Thymus (tissue), 11 donors: ENCODE measurements at regions not wholly inside any gene's neighbourhood (a gene's known extent, or its start where the extent isn't known, plus 50 kb on each side); places are given as distances from the start of the nearest gene placed in this dataset.
"Not testable (repeated sequence)": the region's sequence is repeated elsewhere in the genome, so short reads cannot be mapped to it uniquely, and the experiment has no call there.

Experiments
- DNase-seq, 9 donors: peaks; one replicate each; pipeline ENCODE4 v3.0.0-alpha.2; 2013; ENCODE audit warnings: low spot score in 9 of 9, low read depth in 6 of 9, missing footprints in 1 of 9
- H3K27ac ChIP-seq, 2 donors: one replicate each; pipeline ENCODE4 v1.5.1; 2013; ENCODE audit warnings: control low read depth in 1 of 2, low read depth in 1 of 2, low read length in 1 of 2, mild to moderate bottlenecking in 1 of 2, moderate library complexity in 1 of 2
- H3K27me3 ChIP-seq, 2 donors: one replicate each; pipeline ENCODE4 v1.5.1; 2013; ENCODE audit warnings: low read length in 1 of 2; ENCODE audit not compliant: control insufficient read depth in 2 of 2, insufficient read depth in 1 of 2
- H3K36me3 ChIP-seq, 2 donors: one replicate each; pipeline ENCODE4 v1.5.1; 2013; ENCODE audit warnings: low read length in 1 of 2, mild to moderate bottlenecking in 1 of 2, moderate library complexity in 1 of 2; ENCODE audit not compliant: control insufficient read depth in 2 of 2, insufficient read depth in 2 of 2
- H3K4me1 ChIP-seq, 2 donors: one replicate each; pipeline ENCODE4 v1.5.1; 2013; ENCODE audit warnings: low read length in 2 of 2; ENCODE audit not compliant: control insufficient read depth in 2 of 2, insufficient read depth in 2 of 2
- H3K4me3 ChIP-seq, 2 donors: one replicate each; pipeline ENCODE4 v1.5.1; 2013; ENCODE audit warnings: low read length in 2 of 2, control low read depth in 1 of 2, mild to moderate bottlenecking in 1 of 2
- H3K9me3 ChIP-seq, 2 donors: one replicate each; pipeline ENCODE4 v1.5.1; 2013; ENCODE audit warnings: low read length in 1 of 2, mild to moderate bottlenecking in 1 of 2; ENCODE audit not compliant: control insufficient read depth in 2 of 2, insufficient read depth in 1 of 2
- WGBS: extraction: QIAGEN DNeasy Blood & Tissue Kit; methylation state at CpG from one replicate; pipeline ENCODE4 v1.1.7; 2013; 5-methylcytosine and 5-hydroxymethylcytosine counted together
- donor health status: healthy.

GRCh38 chr2:131832917-131833316 lies 305.2 kb downstream of the CCDC74A start:
- H3K36me3 ChIP-seq, H3K4me1 ChIP-seq, H3K27ac ChIP-seq, H3K4me3 ChIP-seq, H3K27me3 ChIP-seq: not testable (repeated sequence)
- WGBS: 45% methylated on average over 3 of the region's 4 CpGs
- peak in 1 of 9 donors; percentile 4 for DNase-seq
- peaks cover 2 to 11% of the 10 kb centered on the region in 2 donors for H3K9me3 ChIP-seq

- H3K36me3 ChIP-seq, H3K9me3 ChIP-seq, H3K4me3 ChIP-seq, H3K27ac ChIP-seq, H3K27me3 ChIP-seq, H3K4me1 ChIP-seq, DNase-seq: not testable (repeated sequence)
- 87% methylated on average over 24 of the region's 24 CpGs for WGBS
These were observed 305.9 kb downstream of the CCDC74A start for GRCh38 chr2:131833367-131834202.

GRCh38 chr2:131834203-131835020 lies 306.7 kb downstream of the CCDC74A start:
- H3K27ac ChIP-seq: not testable (repeated sequence)

GRCh38 chr2:131835022-131835421 lies 307.3 kb downstream of the CCDC74A start:
- 93% methylated on average over 9 of the region's 9 CpGs for WGBS
- H3K27me3 ChIP-seq, DNase-seq, H3K36me3 ChIP-seq, H3K27ac ChIP-seq, H3K9me3 ChIP-seq, H3K4me1 ChIP-seq, H3K4me3 ChIP-seq: not testable (repeated sequence)

More at GRCh38 chr2:131834203-131835020, 306.7 kb downstream of the CCDC74A start:
- not testable (repeated sequence) for H3K4me1 ChIP-seq, H3K36me3 ChIP-seq, H3K27me3 ChIP-seq, DNase-seq, H3K4me3 ChIP-seq, H3K9me3 ChIP-seq
- WGBS: 93% methylated on average over 31 of the region's 31 CpGs

- DNase-seq: no peak
- H3K4me3 ChIP-seq: no peak overlapping the region
- no peaks in the 10 kb centered on the region for H3K36me3 ChIP-seq
- no peaks in the 10 kb centered on the region for H3K9me3 ChIP-seq
- H3K27ac ChIP-seq: no peak overlapping the region
- no peaks in the 10 kb centered on the region for H3K4me1 ChIP-seq
- H3K27me3 ChIP-seq: no peaks in the 10 kb centered on the region
- 84% methylated on average over 24 of the region's 24 CpGs for WGBS
These were observed 308.0 kb downstream of the CCDC74A start for GRCh38 chr2:131835621-131836091.

- not testable (repeated sequence) for H3K36me3 ChIP-seq, H3K4me1 ChIP-seq, H3K4me3 ChIP-seq, H3K9me3 ChIP-seq, DNase-seq, H3K27me3 ChIP-seq, H3K27ac ChIP-seq
- 97% methylated on average over 11 of the region's 11 CpGs for WGBS
These were observed 308.4 kb downstream of the CCDC74A start for GRCh38 chr2:131836116-131836515.

GRCh38 chr2:131844044-131844443 lies 316.4 kb downstream of the CCDC74A start:
- not testable (repeated sequence) for H3K27ac ChIP-seq, H3K27me3 ChIP-seq, H3K4me3 ChIP-seq, DNase-seq, H3K9me3 ChIP-seq, H3K4me1 ChIP-seq, H3K36me3 ChIP-seq
- WGBS: 74% methylated on average over 2 of the region's 2 CpGs

GRCh38 chr2:131856202-131856601 lies 305.6 kb downstream of the ANKRD30BL start:
- H3K27ac ChIP-seq, H3K4me3 ChIP-seq, H3K4me1 ChIP-seq, H3K27me3 ChIP-seq, DNase-seq, H3K36me3 ChIP-seq, H3K9me3 ChIP-seq: not testable (repeated sequence)
- 88% methylated on average over 1 of the region's 1 CpG for WGBS

- WGBS: 14% methylated on average over 3 of the region's 3 CpGs
- not testable (repeated sequence) for H3K36me3 ChIP-seq, H3K9me3 ChIP-seq, H3K4me1 ChIP-seq, H3K27me3 ChIP-seq, H3K27ac ChIP-seq, H3K4me3 ChIP-seq, DNase-seq
These were observed 303.6 kb downstream of the ANKRD30BL start for GRCh38 chr2:131858197-131858596.
